Fibroblast of villous mesenchyme (primary cell): ENCODE measurements at regions not wholly inside any gene's neighbourhood (a gene's known extent, or its start where the extent isn't known, plus 50 kb on each side); places are given as distances from the start of the nearest gene placed in this dataset.

Experiments
- DNase-seq: peaks from one replicate; pipeline ENCODE4 v3.0.0-alpha.2; 2010; ENCODE audit warnings: low read depth
- H3K4me3 ChIP-seq: 2 replicates; pipeline ENCODE4 v1.5.1; 2011; ENCODE audit warnings: low read depth, mild to moderate bottlenecking, low read length
- CTCF ChIP-seq: IDR thresholded peaks from 2 replicates; pipeline ENCODE4 v1.5.1; 2012; ENCODE audit warnings: low read depth, mild to moderate bottlenecking, low read length; ENCODE audit not compliant: insufficient read depth

GRCh38 chr5:130992621-130993020 is 172.4 kb downstream of the HINT1 start:
- no peak for TF ChIP-seq CTCF
- DNase-seq = no peak
- no peak overlapping the region for H3K4me3 ChIP-seq

- no peak for TF ChIP-seq CTCF
- no peak overlapping the region for H3K4me3 ChIP-seq
- peak; percentile 25 for DNase-seq
Measured at GRCh38 chr5:130992095-130992494, 173.0 kb downstream of the HINT1 start.

- no peak for TF ChIP-seq CTCF
- no peak for DNase-seq
- H3K4me3 ChIP-seq = no peak overlapping the region
Measured at GRCh38 chr5:130985776-130986175, 179.3 kb downstream of the HINT1 start.

GRCh38 chr5:130981663-130982062 is 183.4 kb downstream of the HINT1 start:
- H3K4me3 ChIP-seq = no peak overlapping the region
- TF ChIP-seq CTCF = no peak
- DNase-seq = no peak

GRCh38 chr5:130978475-130978874 is 186.6 kb downstream of the HINT1 start:
- H3K4me3 ChIP-seq = no peak overlapping the region
- TF ChIP-seq CTCF = no peak
- DNase-seq = peak; percentile 17

GRCh38 chr5:130976493-130976892 is 188.6 kb downstream of the HINT1 start:
- TF ChIP-seq CTCF = no peak
- DNase-seq = no peak
- H3K4me3 ChIP-seq = no peak overlapping the region

GRCh38 chr5:130975847-130976246 is 189.2 kb downstream of the HINT1 start:
- DNase-seq = no peak
- no peak for TF ChIP-seq CTCF
- no peak overlapping the region for H3K4me3 ChIP-seq
